Activated CD4-positive, alpha-beta T cell treated with anti-CD3 and anti-CD28 coated beads, Interleukin-2, amount 50 U/mL, for 16 hours (primary cell): ENCODE measurements at regions not wholly inside any gene's neighbourhood (a gene's known extent, or its start where the extent isn't known, plus 50 kb on each side); places are given as distances from the start of the nearest gene placed in this dataset.

Experiments used
- DNase-seq: peaks from one replicate; pipeline ENCODE4 v3.0.0-alpha.2; 2020

DNA sequence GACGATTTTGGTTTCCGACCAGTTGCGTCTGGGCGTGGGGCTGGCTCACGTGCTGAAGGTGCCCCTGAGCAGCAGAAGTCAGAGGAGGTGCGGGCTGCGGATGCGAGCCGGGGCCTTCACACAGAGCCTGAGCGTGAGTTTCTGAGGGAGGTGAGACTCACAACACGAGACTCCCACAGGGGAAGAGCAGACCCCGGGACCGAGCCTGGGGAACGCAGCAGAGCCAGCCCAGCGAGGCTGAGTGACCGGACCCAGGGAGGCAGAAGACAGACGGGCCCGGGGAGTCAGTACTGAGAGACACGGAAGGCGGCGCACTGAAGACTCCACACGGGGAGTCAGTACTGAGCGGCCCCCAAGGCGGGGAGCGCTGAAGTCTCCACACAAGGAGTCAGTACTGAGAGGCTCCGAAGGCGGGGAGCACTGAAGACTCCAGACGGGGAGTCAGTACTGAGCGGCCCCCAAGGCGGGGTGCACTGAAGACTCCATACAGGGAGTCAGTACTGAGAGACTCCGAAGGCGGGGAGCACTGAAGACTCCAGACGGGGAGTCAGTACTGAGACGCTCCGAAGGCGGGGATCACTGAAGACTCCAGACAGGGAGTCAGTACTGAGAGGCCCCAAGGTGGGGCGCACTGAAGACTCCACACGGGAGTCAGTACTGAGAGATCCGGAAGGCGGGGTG lies 77.8 kb downstream of the DLL1 start:
- DNase-seq: no peak

DNA sequence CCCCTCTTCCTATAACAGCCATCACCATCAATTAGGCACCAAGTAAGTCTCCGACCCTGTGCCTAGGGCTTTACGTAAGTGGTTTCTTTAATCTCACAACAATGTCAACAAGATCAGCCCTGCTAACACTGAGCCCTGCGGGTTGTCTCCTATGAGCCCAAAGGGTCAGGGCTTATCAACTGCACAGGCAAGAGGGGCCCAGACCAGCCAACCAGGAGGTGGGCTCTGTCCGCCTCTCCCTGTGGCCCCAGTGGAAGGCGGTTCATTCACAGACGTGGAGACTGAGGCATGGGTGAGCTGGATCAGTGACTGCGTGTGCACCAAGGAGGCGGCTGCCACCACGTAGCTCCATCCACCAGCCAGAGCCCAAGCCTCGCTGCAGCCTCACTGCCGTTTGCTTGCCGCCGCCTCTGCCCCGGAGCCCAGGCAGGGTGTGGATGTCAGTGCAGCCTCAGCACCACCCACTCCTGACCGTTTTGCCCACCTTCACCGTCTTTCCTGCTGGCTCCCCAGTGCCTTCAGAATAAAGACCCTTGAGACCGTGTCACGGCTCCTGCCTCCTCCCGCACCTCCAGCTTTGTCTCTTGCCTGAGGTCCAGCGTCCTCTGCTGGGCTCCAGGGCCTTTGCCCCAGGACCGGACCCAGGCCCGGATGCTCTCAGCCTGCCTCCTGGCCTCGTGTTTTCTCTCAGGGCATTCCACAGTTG lies 78.7 kb downstream of the DLL1 start:
- DNase-seq: no peak

DNA sequence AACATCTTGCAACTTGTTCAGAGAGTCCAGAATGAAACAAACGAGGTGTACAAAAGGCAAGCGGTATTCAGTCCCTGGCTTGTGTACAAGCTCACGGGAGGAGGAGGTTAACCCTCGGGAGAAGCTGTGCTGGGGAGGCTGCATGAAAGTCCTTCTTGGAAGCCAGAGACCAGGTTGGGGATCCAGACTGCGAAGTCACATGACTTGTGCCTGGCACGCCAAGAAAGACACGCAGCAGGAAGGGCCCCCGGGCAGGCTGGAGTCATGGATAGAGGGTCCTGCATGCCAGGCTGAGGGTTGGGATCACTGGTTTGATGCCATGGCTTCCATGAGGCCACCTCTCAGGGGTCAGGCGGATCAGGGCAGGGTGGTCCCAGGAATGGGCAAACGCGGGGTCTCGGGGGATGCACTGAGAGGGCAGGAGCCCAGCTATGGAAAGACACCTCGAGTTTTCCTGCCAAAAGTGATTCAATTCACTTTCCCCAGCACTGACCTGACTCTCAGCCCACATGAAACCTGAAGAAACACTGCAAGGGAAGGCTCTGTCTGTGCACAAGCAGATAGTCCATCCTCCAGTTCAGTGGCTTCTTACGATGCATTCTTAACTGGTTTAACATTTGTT lies 79.4 kb downstream of the DLL1 start:
- DNase-seq: no peak

DNA sequence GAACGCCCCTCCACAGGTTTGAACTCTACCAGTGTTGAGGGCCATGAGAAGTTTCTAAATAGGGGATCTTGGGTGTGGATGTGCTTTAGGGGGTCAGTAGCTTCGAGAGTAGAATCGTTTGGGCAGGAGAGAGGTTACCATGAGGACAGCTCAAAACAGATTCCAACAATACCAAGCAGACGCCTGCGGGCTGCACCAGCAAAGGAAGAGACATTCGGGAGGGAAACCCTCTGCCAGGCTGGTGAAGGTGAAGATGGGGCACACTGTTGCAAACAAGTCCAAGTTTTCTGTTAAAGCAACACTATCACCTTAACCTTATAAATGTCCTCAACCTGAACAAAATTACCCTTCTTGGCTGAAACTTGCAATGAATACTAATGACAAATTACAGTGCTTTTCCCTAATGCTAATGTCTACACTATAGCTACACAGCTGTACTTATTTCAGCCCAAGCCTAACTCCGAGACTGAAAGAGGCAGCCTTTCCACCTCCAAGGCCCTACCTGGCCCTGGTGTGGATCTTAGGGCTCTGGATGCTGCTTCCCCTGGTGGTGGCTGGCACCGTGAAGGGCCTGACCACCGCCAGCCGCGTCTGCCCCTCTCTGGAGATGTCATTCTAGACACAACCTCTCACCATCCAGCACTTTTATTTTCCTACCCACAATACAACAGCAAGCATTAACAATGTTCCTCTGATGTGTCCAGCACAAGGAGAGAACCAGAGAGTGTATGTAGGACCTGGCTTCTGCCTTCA lies 80.1 kb downstream of the DLL1 start:
- no peak for DNase-seq

- DNase-seq: no peak
Observed at GRCh38 chr6:170210026-170210390, 80.9 kb downstream of the DLL1 start.

DNA sequence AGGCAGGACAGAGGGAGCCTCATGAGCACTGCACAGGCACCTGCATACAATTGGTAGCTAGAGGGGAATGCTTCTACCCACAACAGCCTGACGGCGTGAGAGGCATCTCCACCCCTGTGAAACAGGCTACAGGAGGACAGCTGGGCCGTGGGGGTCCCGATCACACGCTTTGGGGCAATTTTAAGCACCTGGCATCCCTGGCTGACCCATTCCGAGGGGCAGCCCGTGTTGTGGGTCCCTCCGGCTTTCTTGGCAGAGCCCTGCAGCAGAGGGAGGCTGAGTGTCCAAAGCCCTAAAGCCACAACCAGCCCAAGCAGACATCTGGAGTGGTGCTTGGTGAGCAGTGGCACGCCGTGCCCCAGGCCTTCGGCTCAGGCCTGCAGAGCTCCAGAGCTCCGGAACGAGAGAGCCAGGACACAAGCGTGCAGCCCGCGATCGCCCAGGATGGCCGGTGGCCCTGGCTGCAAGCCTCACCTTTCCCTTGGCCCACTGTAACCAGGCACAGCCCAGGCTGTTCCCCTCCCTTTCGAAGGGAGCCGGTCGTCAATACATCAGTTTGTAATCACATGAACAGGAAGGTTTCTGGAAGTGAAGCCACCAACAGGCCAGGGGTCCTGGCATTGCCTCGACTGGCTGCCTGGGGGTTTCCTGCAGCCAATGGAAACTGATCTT lies 81.4 kb downstream of the DLL1 start:
- no peak for DNase-seq

DNA sequence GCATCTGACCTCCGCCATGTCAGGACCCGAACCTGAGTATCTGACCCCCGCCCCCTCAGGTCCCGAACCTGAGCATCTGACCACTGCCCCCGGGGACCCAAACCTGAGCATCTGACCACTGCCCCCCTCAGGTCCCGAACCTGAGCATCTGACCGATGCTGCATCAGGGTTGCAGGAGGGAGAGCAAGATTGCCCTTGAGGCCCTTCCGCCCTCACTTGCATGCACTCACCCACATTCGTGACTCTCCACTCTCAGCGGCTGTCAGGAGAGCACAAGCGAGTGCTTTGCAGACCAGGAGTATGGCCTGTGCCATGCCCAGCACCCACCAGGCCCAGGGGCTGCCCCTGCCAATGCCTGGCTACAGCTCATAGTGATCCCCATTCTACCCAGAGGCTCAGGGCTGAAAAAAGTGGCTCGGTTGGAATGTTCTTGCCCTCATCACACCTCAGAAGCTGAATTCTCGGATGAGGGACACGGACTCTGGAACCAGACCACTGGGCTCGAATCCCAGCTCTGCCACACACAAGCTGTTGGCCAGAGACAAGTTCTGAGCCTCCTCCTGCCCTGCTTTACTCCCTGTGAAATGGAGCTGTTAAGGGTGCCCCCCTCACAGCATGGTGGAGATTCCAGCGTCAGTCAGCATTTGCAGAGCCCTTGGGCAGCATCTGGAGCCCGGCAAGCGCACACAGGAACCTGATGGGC lies 82.1 kb downstream of the DLL1 start:
- no peak for DNase-seq

- no peak for DNase-seq
Observed at GRCh38 chr6:170208182-170208601, 82.7 kb downstream of the DLL1 start.

DNA sequence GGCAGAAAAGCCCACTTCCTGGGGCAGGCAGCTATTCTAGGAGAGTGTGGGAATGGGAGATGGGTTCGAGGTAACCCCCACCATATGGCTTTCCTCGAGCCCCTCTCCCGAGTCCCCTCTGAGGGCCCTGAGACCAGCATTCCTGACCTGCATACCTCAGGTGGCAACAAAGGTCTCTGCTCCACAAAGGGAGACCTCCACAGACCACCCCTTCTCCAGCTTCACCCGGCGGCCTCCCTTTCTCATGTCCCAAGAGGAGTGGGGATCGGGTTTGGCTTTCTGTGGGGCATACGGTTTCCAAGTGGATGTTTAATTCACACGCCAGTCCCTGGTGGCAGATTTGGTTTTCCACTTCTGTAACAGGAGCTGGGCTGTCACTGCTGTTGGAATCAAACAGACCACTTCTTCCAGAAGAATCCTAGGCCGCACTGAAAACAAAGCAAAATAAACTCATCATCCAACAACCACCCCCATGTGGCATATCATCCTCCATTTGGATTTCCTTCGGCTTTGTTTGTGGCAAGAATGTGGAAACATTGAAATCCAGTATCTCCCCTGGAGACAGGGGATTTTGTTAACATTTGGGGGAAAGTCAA lies 83.2 kb downstream of the DLL1 start:
- no peak for DNase-seq

GRCh38 chr6:170206851-170207431 lies 83.9 kb downstream of the DLL1 start:
- DNase-seq: no peak

DNA sequence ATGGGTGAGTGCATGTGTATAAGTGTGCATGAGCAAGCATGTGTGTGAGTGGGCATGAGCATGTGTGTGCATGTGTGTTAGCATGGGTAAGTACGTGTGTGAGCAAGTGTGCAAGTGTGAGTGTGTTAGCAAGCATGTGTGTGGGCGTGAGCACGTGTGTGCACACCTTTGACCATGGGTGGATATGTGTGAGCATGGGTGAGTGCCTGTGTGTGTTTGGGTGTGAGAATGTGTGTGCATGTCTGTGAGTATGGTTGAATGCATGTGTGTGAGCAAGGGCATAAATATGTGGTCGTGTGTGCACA lies 84.6 kb downstream of the DLL1 start:
- no peak for DNase-seq

DNA sequence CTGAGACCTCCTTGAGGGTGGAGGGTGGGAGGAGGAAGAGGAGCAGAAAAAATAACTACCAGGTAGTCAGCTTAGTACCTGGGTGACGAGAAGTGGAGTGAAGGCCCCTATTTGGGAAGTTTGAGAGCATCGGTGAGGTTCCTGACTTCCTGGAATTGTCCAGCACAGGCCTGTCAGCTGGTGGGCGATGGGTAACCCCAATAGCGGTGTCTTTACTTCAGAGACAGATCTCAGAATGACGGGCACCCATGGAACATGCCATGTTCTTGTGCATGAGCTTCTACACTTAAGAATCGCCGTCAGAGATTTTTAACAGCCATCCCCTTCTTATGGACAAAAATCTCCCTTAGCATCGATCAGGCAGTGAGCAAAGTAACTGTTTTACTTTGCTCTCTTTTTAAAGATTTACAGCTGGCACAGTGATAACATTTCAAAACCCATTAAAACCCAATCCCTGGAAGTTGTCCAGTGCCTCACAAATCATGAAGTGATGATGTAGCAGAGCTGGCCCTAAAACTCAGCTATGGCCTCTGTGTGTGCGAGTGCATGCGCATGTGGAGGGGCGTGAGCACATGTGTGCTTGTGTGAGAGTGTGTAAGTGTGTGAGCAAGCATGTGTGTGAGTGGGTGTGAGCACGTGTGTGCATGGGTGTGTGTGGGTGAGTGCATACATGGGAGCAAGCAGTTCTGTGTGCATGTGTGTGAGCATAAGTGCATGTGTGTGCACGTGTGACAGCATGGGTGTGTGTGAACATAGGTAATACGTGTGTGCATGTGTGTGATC lies 85.2 kb downstream of the DLL1 start:
- no peak for DNase-seq

GRCh38 chr6:170205126-170205525 lies 85.8 kb downstream of the DLL1 start:
- DNase-seq: no peak

- DNase-seq: no peak
Observed at GRCh38 chr6:170203212-170203611, 87.7 kb downstream of the DLL1 start.

GRCh38 chr6:170202416-170203135 lies 88.3 kb downstream of the DLL1 start:
- DNase-seq: no peak

DNA sequence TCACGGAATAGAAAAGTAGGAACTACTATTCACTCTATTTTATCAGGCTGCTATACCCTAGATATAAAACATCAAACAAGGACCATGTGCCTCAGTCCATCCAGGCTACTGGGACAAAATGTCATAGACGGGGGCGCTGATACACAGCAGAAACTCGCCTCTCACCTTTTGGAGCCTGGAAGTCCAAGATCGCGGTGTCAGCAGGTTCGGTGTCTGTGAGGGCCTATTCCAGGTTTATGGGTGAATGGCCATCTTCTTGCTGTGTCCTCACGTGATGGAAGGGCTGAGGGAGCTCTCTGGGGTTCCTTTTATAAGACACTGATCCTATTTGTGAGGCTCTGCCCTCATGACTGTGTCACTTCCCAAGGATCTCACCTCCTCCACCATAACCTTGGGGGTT lies 89.5 kb downstream of the DLL1 start:
- DNase-seq: no peak

GRCh38 chr6:170200458-170200891 lies 90.4 kb downstream of the DLL1 start:
- DNase-seq: no peak

- DNase-seq: no peak
Observed at GRCh38 chr6:170199716-170200115, 91.2 kb downstream of the DLL1 start.

GRCh38 chr6:170198298-170198697 lies 92.6 kb downstream of the DLL1 start:
- no peak for DNase-seq

GRCh38 chr6:170193326-170193821 lies 97.5 kb downstream of the DLL1 start:
- DNase-seq: no peak
